Stimulated activated CD4-positive, alpha-beta T cell treated with anti-CD3 and anti-CD28 coated beads, TNF-alpha, amount 100 ng/mL, for 4 hours (primary cell): ENCODE measurements at regions not wholly inside any gene's neighbourhood (a gene's known extent, or its start where the extent isn't known, plus 50 kb on each side); places are given as distances from the start of the nearest gene placed in this dataset.

Source experiments
- DNase-seq, 3 experiments: peaks; one replicate each; pipeline ENCODE4 v3.0.0-alpha.2; 2020; ENCODE audit warnings: low read depth in 3 of 3

DNA sequence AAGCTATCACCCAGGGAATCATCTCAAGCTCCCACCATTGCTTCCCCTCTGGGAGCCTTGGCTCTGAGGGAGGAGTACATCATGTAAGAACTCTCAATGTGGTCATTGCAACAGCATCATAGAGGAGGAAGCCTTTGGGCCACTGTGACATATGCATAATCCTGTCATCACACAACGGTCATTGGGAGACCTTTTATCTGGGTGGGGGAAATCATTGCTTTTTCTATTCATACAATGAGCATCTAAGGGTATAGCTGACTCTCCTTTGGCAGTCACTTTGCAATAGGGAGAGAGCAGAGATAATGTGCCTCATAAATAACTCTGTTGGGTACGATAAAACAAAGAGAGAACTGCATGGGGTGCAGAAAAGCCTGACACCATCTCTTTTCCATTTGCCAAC is 155.2 kb upstream of the KCNIP4 start:
- no peak for DNase-seq

DNA sequence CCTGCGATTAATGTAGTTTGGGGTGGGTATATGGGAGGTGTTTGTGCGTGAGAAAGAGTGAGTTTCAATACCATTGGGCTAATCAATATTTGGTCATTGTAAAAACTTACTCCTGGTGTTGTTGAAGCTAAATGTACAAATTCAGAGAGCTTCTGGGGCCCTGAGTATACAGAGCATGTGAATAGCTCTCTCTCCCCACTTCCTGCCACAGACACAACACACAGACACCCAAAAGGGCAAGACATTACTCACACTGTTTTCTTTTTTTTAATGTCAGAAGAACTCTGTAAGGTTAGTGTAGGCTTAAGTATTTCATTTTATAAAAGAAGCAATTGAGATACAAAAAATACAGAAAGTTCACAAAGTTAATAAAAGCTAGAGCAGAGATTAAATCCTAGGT is 151.3 kb upstream of the KCNIP4 start:
- no peak for DNase-seq

DNA sequence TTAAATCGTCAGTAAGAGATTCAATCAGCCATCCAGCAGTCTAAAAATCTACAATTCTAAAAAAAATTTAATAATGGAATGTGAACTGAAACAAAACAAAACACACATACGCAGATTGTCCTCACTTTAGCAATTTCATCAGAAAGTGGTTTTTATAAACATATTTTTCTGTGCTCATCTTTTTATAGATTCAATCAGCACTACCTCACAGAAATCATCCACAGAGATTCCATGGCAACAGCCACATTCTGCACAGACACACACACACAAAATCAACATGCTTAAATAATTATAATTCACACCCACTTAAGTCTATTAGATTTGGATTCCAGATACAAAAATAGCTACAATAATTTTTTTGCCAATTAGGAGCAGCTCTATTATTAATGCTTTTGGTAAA is 149.0 kb upstream of the KCNIP4 start:
- DNase-seq, result no peak

DNA sequence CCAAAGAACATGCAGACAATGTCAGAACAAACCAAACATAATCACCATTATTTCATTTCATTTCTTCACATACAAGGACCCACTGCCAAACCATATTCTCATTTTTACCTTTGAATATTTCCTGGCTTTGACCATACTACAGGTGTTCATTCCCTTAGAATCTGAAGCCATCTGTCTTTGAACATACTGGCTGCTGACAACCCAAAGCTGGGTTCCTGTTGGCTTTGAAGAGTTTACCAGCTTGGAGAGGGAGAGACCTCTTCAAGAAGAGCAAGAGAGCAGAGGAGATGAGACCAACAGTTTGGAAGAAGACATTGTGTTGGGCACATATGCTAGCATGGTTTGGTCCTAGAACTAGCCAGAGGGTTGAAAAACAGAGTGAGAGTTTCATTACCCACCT is 145.6 kb upstream of the KCNIP4 start:
- DNase-seq, result no peak

DNA sequence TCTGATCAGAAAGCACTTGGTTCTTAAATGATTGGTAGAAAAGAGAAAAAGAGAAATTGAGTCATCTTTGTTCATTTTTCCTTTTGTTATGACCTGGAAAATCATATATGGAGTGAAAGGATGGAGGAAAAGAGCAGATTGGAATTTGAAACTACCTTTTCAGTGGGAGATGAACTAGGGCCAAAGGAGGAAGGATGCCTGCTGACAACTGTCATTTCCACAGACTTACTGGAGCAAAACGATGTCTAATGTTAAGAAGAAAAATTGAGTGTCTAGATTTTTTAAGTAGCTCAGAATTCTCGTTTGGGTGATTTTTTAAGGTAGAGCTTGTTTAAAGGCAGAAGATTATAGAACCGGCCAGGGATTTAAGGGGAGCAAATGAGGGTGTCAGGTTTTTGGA is 144.6 kb upstream of the KCNIP4 start:
- no peak for DNase-seq

DNA sequence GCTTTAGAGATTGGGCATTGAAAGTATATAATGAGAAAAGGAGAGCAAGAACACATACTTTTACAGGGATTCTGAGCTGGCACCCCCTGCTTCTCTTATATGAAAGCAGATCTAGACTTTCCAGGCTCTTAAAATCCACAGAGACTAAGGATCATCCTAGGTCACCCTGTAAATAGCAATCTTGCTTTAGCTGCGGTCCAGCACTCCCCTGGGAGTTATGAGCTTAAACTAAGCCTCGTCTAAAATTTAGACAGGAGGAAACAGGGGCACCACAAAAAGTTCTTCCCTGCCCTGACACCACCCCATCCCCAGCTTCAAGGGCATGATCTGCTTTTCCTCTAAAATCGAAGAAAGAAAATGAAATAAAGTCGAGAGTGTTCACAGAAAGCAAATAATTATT is 143.3 kb upstream of the KCNIP4 start:
- no peak for DNase-seq

DNA sequence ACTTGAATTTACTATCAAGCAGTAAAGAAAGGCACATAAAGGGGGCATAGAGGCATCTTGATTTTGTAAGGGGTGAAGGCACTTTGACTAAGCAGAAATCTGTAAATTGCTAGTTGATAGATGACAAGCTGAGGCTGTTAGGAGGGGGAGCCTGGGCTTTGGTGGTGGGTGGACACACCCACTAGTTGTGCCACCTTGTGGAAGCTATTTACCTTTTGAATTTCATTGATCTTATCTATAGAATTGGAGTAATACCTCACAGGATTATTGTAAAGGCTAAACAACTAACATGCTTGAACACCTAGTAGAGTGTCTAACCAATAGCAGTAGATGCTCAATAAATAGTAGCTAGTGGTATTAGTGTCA is 142.8 kb upstream of the KCNIP4 start:
- DNase-seq, result no peak

DNA sequence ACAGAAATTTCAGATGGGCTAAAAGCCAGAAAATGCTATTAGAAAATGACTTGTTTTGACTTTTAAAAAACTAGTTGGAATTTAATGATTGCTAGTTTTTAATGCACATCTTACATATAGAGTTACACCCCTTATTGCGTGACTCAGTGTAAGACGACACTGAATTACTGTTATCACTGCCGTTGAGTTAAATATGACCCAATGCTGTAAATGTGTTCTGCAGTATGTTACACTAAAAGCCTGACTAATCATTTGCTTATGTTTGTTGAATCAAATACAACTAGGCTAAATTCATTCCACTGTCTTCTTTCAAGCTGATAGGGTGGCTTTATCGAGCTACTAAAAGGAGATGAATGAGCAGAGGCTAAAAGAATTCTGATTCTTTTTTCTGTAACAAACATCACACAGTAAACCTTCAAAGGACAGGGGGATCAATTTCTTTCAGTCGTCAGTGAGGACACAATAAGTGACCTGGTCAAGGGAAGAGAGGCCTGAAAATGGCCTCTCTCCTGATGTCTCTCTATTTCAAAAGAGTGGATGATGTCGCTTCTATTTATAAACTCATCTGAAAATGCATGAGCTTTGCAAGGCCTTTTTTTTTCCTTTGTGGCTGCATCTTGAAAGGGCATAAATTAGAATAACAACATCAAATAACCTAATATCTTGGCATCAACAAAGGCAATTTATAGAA is 142.2 kb upstream of the KCNIP4 start:
- DNase-seq, result no peak

DNA sequence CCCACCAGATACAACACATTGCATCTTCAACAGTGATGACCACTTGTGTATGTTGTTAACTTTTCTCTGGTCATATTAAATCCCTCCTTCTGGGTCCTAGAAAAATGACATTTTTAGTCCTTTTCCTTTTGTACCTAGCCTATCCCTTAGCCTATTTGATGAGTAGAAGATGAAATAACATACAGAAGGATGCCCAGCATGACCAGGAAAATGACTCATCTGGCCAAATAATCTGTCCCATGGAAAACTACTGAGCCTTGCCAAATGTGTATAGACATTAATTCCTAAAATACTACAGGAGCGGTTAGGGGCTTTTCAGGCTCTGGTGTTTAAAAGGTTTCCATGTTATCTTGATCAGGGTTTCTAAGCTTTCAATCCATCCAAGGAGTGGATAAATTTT is 129.0 kb upstream of the KCNIP4 start:
- no peak for DNase-seq

DNA sequence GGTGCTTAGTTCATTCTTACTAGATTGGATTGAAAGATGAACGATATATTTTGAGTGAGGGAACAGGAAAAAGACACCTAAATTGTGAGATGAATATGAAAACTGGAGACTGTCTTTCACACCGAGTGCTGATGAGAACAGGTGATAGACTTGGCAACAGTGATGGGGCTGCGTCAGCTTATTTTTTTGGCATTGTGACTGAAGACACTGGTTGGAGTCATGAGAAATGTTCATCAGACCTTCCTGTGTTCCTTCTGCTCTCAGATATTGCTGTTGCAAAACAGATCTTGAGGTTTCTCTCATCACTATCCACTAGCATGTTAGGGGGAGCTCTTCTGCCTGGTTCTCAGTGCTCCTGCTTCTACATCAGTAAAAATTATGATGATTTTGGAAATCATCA is 124.2 kb upstream of the KCNIP4 start:
- DNase-seq, result no peak

DNA sequence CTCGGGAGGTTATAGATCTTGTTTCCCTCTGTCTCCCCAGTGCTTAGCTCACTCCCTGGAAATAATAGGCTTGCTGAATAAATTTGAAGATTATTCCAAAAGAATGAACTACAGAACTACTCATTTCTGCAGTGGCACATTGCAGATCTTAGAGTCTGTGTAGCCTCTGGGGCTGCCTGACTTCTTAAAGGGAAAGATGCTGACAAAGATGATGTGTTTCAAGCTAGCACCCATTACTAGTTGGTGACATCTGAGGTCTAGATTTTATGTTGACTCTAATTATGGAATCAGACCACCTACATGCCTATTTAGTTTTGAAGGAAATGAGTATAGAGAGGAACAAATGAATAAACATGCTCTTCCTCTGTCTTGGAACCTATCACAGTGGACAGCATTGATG is 123.7 kb upstream of the KCNIP4 start:
- DNase-seq, result no peak

DNA sequence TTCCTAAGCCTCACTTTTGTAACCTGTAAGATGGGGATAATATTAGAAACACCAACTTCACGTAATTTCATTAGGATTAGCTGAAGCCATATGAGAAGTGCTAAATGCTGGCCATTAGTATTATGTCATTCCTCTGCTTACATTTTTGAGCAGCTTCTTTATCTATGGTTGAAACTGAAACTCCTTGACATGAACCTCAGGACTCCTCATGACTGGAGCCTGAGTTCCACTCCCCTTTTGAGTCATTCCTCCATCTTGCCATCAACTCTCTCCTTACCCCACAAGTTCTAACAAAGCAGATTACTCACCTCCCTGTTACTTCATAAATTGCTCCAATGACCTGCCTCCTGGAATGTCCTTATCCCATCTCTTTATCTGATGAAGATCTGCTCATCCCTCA is 123.2 kb upstream of the KCNIP4 start:
- no peak for DNase-seq

DNA sequence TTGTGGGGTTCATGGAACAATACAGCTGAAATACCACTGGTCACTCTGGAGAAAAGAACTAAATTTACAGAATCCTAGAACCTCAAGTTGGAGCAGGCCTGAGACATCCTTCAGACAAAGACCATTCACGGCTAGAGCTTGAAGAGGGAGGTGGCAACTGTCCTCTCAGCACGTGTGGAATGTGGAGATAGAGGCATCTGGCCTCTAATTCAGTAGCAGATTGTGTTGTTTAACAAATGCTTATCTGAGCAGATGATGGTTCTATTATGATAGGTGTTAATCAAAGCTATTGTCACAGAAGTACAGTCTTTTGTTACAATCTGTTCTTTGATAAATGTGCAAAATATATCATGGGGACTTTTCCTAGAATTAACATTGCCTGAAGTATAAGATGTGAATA is 121.7 kb upstream of the KCNIP4 start:
- no peak for DNase-seq

DNA sequence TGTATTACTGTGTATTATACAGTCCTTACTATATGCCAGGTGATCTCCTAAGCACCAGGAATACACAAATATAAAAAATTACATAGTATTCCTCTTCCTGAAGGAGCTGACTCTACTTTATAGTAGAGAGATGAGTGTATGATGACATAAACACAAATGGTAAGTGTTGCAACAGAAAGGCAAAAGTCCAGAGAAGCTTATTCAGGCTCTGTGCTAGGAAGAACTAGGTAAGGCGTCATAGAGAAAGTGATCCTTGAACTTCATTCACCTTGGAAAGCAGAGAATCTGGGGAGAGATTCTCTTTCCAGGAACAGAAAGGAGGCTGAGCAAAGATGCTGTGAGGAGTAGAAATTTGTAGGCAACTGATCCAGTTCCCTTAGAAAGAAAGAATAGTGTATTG is 115.0 kb upstream of the KCNIP4 start:
- no peak for DNase-seq

DNA sequence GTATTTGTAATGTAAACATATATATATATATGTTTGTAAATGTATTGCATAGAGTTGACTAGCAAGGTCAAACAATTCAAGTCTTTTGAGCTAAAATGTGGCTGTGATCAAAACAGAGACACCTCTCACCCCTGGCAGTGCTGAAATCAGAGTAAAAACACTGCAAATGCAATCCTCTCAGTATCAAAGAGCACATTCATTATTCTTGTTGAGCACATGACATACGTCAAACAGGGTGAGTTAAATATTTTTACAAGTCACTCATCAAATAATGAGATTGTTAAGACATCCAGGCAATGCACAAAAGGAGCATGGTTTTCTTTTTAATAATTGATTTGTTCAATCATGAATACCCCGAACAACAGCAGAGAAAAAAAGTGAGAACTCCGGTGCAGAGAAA is 114.1 kb upstream of the KCNIP4 start:
- DNase-seq, result no peak

DNA sequence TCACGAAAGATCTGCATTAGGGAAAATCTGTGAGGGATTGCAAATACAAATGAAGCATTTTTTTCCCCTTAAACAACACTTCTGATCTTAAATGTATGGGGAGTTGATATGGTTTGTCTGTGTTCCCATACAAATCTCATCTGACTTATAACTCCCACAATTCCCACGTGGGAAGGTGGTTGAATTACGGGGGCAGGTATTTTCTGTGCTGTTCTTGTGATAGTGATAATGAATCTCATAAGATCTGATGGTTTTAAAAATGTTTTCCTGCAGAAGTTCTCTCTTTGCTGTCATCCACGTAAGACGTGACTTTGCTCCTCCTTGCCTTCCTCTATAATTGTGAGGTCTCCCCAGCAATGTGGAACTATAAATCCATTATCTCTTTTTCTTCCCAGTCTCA is 107.4 kb upstream of the KCNIP4 start:
- DNase-seq, result no peak

DNA sequence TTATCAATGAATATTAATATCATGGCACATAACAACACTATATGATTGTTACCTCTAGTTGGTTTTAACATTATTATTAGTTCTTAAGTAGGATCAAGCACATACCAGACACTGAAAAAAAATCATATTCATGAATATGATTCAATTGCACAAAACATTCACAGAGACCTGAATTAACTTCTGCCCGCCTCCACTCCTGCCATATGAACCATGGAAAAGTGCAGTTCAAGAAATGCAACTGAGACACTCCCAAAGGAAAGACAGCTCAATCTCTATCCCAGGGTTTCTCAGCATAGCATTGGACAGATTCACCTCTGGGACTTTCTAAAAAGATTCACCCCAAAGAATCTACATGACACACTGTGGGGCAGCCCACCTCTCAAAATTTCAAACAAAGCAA is 103.5 kb upstream of the KCNIP4 start:
- DNase-seq, result no peak

DNA sequence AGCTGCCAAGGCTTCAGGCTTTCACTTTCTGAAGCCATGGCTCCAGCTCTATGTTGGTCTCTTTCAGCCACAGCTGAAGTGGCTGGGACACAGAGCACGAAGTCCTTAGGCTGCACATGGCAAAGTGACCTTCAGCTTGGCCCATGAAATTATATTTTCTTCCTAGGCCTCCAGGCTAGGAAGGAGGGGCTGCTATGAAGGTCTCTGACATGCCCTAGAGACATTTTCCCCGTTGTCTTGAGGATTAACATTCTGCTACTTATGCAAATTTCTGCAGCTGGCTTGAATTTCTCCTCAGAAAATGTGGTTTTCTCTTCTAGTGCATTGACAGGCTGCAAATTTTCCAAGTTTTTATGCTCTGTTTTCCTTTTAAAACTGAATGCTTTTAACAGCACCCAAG is 99.8 kb upstream of the KCNIP4 start:
- DNase-seq, result no peak

DNA sequence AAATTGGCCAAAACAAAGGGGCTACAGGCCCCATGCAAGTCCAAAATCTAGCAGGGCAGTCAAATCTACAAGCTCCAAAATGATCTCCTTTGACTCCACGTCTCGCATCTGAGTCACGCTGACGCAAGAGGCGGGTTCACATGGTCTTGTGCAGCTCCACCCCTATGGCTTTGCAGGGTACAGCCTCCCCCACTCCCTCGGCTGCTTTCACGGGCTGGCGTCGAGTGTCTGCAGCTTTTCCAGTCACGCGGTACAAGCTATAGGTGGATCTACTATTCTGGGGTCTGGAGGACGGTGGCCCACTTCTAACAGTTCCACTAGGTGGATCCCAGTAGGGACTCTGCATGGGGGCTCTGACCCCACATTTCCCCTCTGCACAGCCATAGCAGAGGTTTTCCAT is 99.2 kb upstream of the KCNIP4 start:
- DNase-seq, result no peak

DNA sequence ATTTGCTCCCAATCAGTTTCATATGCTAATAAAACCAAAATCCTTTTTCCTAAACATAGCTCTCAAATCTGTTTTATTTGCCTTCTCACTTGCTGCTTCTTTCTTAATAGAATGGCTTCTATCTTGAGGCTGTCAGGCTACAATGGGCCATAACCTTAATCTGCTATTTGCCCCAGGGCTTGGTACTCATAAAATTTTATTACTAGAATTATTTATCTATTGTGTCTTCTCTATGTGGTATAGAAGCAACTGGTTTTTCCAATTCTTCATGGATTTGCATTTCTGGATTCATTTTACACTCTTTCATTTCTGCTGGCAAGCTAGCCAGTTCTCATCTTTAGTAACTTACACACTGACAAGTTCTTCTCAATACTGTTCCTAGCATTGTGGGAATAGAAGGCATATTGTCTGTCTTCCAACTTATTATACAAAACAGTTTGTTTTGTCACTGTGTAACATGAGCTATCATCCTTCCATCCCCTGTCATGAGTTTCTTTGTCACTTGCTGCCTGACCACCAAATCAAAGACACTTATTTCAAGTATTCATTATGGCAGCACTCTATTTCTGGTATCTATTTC is 96.6 kb upstream of the KCNIP4 start:
- DNase-seq, result no peak

DNA sequence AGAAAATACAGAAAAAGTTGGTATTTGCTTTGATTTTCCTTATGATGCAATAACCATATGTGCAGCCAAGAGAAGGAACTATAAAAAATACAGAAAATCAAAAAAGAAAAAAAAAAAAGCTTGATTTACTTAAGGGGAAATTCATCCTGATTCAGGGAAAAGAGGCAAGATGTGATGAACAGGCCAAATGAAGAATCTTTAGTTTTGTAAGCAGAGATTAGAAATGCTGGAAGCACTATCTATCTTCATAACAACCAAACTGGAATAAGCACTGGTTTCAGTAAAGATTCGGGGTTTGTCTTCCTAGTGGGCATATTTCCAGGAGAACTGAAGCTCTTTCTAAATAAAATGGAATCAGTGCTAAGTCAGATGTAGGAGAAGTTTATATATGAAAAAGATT is 82.9 kb upstream of the KCNIP4 start:
- no peak for DNase-seq

DNA sequence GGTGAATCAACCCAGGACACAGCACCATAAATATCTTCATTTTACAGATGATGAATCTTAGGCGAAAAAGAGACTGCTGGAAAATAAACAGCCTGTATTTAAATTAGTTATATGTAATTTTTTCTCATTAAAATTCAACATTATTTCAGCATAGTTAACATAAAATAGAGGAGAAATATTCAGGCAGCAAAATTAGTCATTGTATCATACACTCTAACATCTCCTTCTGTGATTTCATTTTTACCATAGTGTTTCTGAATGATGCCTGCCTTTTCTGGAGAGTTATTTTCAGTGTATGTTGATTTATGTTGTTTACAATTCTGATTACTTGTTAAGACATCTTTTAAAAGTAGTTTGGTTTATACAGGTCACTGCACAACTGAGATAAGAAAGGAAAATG is 82.3 kb upstream of the KCNIP4 start:
- DNase-seq, result no peak

DNA sequence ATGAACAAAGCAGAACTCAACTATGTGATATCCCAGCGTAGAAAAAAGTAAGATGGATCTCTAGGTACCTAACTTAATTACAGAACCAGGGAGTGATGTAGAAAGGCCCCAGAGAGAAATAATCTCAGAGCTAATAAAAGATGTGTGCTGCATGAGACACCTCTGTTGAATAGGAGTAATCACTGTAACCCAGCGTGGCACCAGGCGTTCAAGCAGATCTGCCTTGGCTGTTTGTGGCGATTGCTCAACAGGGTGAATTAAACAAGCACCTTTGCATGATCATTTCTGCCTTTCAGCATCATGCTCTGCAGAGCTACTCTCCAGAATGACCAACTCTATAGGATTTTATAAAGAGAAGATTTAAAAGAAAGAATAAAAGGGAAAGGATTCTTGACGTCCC is 81.7 kb upstream of the KCNIP4 start:
- no peak for DNase-seq

DNA sequence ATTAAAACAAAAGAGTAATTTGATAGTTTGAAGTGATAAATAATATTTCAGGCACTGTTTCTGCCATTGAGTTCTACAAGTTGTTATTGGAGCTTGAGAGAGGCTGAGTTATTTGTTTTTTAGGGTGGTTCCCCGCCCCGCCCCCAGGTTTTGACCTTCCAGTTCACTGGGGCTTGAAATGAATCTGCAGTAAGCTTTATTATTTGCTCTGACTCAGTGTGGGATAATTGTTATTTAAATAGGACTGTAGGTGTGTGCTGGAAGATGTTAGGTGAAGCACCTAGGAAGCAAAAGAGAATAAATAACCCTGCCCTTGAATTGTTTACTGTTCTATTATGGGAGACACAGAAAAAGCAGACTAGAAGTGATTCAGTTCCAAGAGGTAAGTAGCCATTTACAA is 81.2 kb upstream of the KCNIP4 start:
- DNase-seq, result no peak
